GM21619 (cell line): ENCODE measurements at regions not wholly inside any gene's neighbourhood (a gene's known extent, or its start where the extent isn't known, plus 50 kb on each side); places are given as distances from the start of the nearest gene placed in this dataset.
"Not testable (repeated sequence)": the region's sequence is repeated elsewhere in the genome, so short reads cannot be mapped to it uniquely, and the experiment has no call there.

Source experiments
- ATAC-seq: cut with Tn5 transposase; IDR thresholded peaks from one replicate; pipeline ENCODE4 v1.9.1; 2021; ENCODE audit not compliant: unreplicated experiment

- no peak for ATAC-seq
Measured at GRCh38 chr13:43946281-43946680, 66.6 kb downstream of the LACC1 start.

- no peak for ATAC-seq
Measured at GRCh38 chr13:43947897-43948458, 68.3 kb downstream of the LACC1 start.

GRCh38 chr13:43953370-43953769, 73.7 kb downstream of the LACC1 start:
- no peak for ATAC-seq

- ATAC-seq: not testable (repeated sequence)
Measured at GRCh38 chr13:43956975-43957374, 77.3 kb downstream of the LACC1 start.

GRCh38 chr13:43959291-43959690, 79.6 kb downstream of the LACC1 start:
- ATAC-seq: no peak

GRCh38 chr13:43961909-43962308, 82.2 kb downstream of the LACC1 start:
- no peak for ATAC-seq

GRCh38 chr13:43963726-43964125, 84.0 kb downstream of the LACC1 start:
- ATAC-seq: no peak

GRCh38 chr13:43964698-43965458, 85.2 kb downstream of the LACC1 start:
- ATAC-seq: no peak

GRCh38 chr13:43965459-43965845, 85.7 kb downstream of the LACC1 start:
- no peak for ATAC-seq

GRCh38 chr13:43968251-43968942, 88.7 kb downstream of the LACC1 start:
- not testable (repeated sequence) for ATAC-seq

- not testable (repeated sequence) for ATAC-seq
Measured at GRCh38 chr13:43968943-43969690, 89.4 kb downstream of the LACC1 start.

- ATAC-seq: not testable (repeated sequence)
Measured at GRCh38 chr13:43969919-43970318, 90.2 kb downstream of the LACC1 start.

GRCh38 chr13:43970520-43971242, 91.0 kb downstream of the LACC1 start:
- ATAC-seq: not testable (repeated sequence)

GRCh38 chr13:43971324-43971723, 91.6 kb downstream of the LACC1 start:
- not testable (repeated sequence) for ATAC-seq

GRCh38 chr13:43977911-43978310, 98.2 kb downstream of the LACC1 start:
- no peak for ATAC-seq

GRCh38 chr13:43978688-43979087, 99.0 kb downstream of the LACC1 start:
- ATAC-seq: no peak

GRCh38 chr13:43979492-43979891, 99.8 kb downstream of the LACC1 start:
- ATAC-seq: no peak

- ATAC-seq: no peak
Measured at GRCh38 chr13:43980587-43980986, 100.9 kb downstream of the LACC1 start.

GRCh38 chr13:43981091-43981490, 101.4 kb downstream of the LACC1 start:
- ATAC-seq: no peak

- ATAC-seq: no peak
Measured at GRCh38 chr13:43981512-43982301, 102.0 kb downstream of the LACC1 start.
